ENCODE measurements at regions not wholly inside any gene's neighbourhood (a gene's known extent, or its start where the extent isn't known, plus 50 kb on each side); places are given as distances from the start of the nearest gene placed in this dataset.

DNA sequence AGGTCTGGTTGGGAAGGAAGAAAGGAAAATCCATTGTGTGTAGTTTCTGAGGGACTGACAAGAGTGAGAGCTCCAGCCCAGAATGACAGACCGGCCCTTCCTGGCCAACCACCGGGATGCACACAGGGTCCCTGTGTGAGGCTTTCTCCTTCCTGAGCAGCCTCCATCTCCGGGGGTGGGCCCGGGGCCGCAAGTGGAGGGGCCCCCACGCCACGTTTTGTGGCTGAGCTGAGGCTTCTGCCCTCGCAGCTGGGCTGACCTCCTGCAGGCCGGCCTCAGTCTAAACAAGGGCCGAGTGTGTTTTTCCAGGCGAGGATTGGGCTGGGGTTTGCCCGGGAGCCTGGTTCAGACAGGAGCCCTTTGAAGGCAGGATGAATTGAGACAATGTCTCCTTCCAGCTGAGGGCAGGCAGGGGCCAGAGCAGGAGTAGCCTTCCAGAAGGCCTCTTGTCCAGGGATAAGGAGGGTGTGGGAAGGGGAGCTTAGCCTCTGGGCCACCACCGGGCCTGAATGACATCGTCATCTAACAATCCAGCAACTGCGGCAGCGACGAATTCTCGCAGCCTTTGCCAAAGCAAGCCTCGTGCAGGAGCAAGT lies 96.5 kb upstream of the NCOR2 start:
- no peaks in the 10 kb centered on the region for H3K9me3 ChIP-seq (ENCODE audit: insufficient read depth, low read length)
- no peaks in the 10 kb centered on the region for H3K79me2 ChIP-seq (ENCODE audit: low read length)
- peaks cover 6% of the 10 kb centered on the region for H3K27me3 ChIP-seq (ENCODE audit: low read depth, low read length)
- no peak overlapping the region for H3K4me2 ChIP-seq (ENCODE audit: low read length)
- no peaks in the 10 kb centered on the region for H4K20me1 ChIP-seq (ENCODE audit: insufficient read depth, low read length)
- H3K27ac ChIP-seq (ENCODE audit: low read length), result no peak overlapping the region
- H2AFZ ChIP-seq (ENCODE audit: low read depth, low read length), result no peak overlapping the region
- TF ChIP-seq CTCF (IDR thresholded peaks at IDR 0.05; ENCODE audit: low read depth, low read length) (no peak), EZH2phosphoT487 (IDR thresholded peaks at IDR 0.05; ENCODE audit: low read depth) (no peak)
- H3K9ac ChIP-seq (ENCODE audit: low read length), result no peak overlapping the region
- no peaks in the 10 kb centered on the region for H3K4me1 ChIP-seq (ENCODE audit: low read length)
- no peaks in the 10 kb centered on the region for H3K36me3 ChIP-seq (replicated peaks; ENCODE audit: low read depth, low read length)
- no peak overlapping the region for H3K4me3 ChIP-seq (ENCODE audit: low read length)

GRCh38 chr12:124663206-124663605 lies 95.8 kb upstream of the NCOR2 start:
- no peaks in the 10 kb centered on the region for H3K9me3 ChIP-seq (ENCODE audit: insufficient read depth, low read length)
- H3K27ac ChIP-seq (ENCODE audit: low read length), result no peak overlapping the region
- no peak overlapping the region for H3K4me3 ChIP-seq (ENCODE audit: low read length)
- H2AFZ ChIP-seq (ENCODE audit: low read depth, low read length), result no peak overlapping the region
- H3K4me2 ChIP-seq (ENCODE audit: low read length), result no peak overlapping the region
- no peaks in the 10 kb centered on the region for H3K79me2 ChIP-seq (ENCODE audit: low read length)
- TF ChIP-seq EZH2phosphoT487 (IDR thresholded peaks at IDR 0.05; ENCODE audit: low read depth) (no peak), CTCF (IDR thresholded peaks at IDR 0.05; ENCODE audit: low read depth, low read length) (no peak)
- H3K27me3 ChIP-seq (ENCODE audit: low read depth, low read length), result peaks cover 6% of the 10 kb centered on the region
- H3K4me1 ChIP-seq (ENCODE audit: low read length), result no peaks in the 10 kb centered on the region
- H3K36me3 ChIP-seq (replicated peaks; ENCODE audit: low read depth, low read length), result no peaks in the 10 kb centered on the region
- no peaks in the 10 kb centered on the region for H4K20me1 ChIP-seq (ENCODE audit: insufficient read depth, low read length)
- H3K9ac ChIP-seq (ENCODE audit: low read length), result no peak overlapping the region

DNA sequence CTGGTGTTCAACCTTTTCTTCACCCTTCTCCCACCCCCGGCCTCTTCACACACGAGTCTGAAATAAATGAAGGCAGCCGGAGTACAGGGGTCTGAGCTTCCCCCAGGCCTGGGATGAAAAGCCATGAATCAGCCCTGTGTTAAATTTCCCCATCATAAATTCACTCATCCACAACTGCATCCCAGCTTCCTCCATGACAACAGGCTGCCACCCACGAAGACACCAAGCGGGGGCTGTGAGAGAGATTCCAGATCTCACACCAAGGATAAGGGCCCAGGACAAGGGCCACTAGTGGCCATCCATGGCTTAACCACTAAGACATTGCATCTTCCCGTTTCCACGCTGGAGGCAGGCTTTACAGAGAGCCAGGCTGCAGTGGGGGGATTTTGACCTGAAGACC lies 93.9 kb upstream of the NCOR2 start:
- Histone ChIP-seq H3K9ac (ENCODE audit: low read length) (no peak overlapping the region), H3K4me1 (ENCODE audit: low read length) (no peaks in the 10 kb centered on the region), H3K36me3 (replicated peaks; ENCODE audit: low read depth, low read length) (no peaks in the 10 kb centered on the region), H3K79me2 (ENCODE audit: low read length) (no peaks in the 10 kb centered on the region), H2AFZ (ENCODE audit: low read depth, low read length) (no peak overlapping the region), H3K27me3 (ENCODE audit: low read depth, low read length) (peaks cover 6% of the 10 kb centered on the region; the same call in 1 of the 2 replicates), H3K4me3 (ENCODE audit: low read length) (no peak overlapping the region), H3K4me2 (ENCODE audit: low read length) (no peak overlapping the region), H3K27ac (ENCODE audit: low read length) (no peak overlapping the region), H3K9me3 (ENCODE audit: insufficient read depth, low read length) (no peaks in the 10 kb centered on the region), H4K20me1 (ENCODE audit: insufficient read depth, low read length) (no peaks in the 10 kb centered on the region)
- no peak for TF ChIP-seq EZH2phosphoT487 (IDR thresholded peaks at IDR 0.05; ENCODE audit: low read depth)
- TF ChIP-seq CTCF (IDR thresholded peaks at IDR 0.05; ENCODE audit: low read depth, low read length), result no peak

DNA sequence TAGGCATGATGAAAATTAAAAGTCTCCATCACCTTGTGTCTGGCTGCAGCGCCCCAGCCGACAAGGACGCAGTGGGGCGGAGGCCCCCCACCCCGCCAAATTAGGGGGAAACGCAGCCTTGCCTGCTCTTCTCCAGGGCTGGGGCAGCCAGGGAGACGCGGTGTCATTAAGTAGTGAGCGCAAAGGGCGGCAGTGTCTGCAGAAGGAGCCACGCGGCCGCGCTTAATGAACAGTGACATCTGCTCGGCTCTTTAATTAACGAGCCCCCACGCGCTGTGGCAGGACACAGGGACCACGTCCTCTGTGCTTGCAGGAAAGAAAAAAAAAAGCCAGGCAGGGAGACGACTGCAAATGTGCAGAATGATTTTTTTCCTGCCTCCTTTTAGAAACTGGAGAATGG lies 93.4 kb upstream of the NCOR2 start:
- Histone ChIP-seq H3K4me2 (ENCODE audit: low read length) (no peak overlapping the region), H3K27ac (ENCODE audit: low read length) (no peak overlapping the region), H2AFZ (ENCODE audit: low read depth, low read length) (no peak overlapping the region), H3K9ac (ENCODE audit: low read length) (no peak overlapping the region), H3K79me2 (ENCODE audit: low read length) (no peaks in the 10 kb centered on the region), H3K4me3 (ENCODE audit: low read length) (no peak overlapping the region), H3K27me3 (ENCODE audit: low read depth, low read length) (peaks cover 9% of the 10 kb centered on the region), H4K20me1 (ENCODE audit: insufficient read depth, low read length) (no peaks in the 10 kb centered on the region), H3K36me3 (replicated peaks; ENCODE audit: low read depth, low read length) (no peaks in the 10 kb centered on the region), H3K9me3 (ENCODE audit: insufficient read depth, low read length) (no peaks in the 10 kb centered on the region), H3K4me1 (ENCODE audit: low read length) (no peaks in the 10 kb centered on the region)
- TF ChIP-seq CTCF (IDR thresholded peaks at IDR 0.05; ENCODE audit: low read depth, low read length) (no peak), EZH2phosphoT487 (IDR thresholded peaks at IDR 0.05; ENCODE audit: low read depth) (no peak)
